ENCODE measurements at regions not wholly inside any gene's neighbourhood (a gene's known extent, or its start where the extent isn't known, plus 50 kb on each side); places are given as distances from the start of the nearest gene placed in this dataset.
A peak's percentile ranks its signal among the peaks of the same experiment; 100 is the strongest.

DNA sequence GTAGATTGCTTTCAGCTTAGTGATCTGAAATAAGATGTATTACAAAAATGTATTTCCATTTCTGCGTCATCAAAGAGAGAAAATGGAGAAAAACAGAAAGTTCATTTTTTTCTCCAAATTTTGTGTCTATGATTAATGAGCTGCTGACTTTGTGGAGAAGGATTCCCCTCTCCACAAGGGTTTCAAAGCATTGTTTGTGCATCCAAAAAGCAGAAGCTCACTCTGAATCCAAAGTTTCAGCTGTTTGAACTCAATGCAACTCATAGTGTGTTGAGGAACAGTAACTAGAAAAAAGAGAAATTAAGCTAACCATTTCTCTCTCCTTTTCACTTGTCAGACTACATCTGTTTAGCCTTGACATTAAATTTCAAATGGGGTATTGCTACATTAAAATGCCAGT, 62.9 kb upstream of the SLC7A11 start:
- TF ChIP-seq, protein P1, sequence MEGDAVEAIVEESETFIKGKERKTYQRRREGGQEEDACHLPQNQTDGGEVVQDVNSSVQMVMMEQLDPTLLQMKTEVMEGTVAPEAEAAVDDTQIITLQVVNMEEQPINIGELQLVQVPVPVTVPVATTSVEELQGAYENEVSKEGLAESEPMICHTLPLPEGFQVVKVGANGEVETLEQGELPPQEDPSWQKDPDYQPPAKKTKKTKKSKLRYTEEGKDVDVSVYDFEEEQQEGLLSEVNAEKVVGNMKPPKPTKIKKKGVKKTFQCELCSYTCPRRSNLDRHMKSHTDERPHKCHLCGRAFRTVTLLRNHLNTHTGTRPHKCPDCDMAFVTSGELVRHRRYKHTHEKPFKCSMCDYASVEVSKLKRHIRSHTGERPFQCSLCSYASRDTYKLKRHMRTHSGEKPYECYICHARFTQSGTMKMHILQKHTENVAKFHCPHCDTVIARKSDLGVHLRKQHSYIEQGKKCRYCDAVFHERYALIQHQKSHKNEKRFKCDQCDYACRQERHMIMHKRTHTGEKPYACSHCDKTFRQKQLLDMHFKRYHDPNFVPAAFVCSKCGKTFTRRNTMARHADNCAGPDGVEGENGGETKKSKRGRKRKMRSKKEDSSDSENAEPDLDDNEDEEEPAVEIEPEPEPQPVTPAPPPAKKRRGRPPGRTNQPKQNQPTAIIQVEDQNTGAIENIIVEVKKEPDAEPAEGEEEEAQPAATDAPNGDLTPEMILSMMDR (IDR thresholded peaks at IDR 0.05): no peak
- no peak for DNase-seq
- intact Hi-C loops (cut with DNase I): no loop called here
- peaks cover 0 to 4% of the 10 kb centered on the region in 2 donors for H3K4me1 ChIP-seq
- no peaks in the 10 kb centered on the region for H3K36me3 ChIP-seq
- ATAC-seq: no peak
- H3K27ac ChIP-seq: no peak overlapping the region
- H3K9me3 ChIP-seq: no peaks in the 10 kb centered on the region
- H3K27me3 ChIP-seq: no peaks in the 10 kb centered on the region
- no peak overlapping the region for H3K4me3 ChIP-seq

DNA sequence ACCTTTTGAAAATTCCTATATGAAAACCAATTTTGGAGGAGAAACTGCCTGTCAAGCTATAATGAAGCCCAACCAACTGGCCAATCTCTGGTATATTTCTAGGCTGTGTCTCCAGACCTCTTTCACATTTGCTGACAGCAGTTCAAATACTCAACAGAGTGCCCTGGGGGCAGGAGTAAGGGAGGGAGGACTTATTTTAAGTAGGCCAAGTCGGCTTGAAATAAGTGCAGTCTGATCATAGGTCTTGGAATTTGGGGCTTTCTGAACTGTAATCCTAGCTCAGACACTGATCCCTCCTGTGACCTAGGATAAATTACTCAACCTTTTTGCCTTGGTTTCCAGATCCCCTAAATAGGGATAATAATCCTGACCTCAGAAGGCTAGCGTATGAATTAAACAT, 59.4 kb upstream of the SLC7A11 start:
- no peak for DNase-seq
- intact Hi-C loops (cut with DNase I): no loop called here
- Histone ChIP-seq H3K9me3 (no peaks in the 10 kb centered on the region), H3K4me1 (no peaks in the 10 kb centered on the region), H3K27ac (no peak overlapping the region), H3K27me3 (no peaks in the 10 kb centered on the region), H3K4me3 (no peak overlapping the region), H3K36me3 (no peaks in the 10 kb centered on the region)
- no peak for ATAC-seq
- TF ChIP-seq, protein P1 (IDR thresholded peaks at IDR 0.05): no peak

DNA sequence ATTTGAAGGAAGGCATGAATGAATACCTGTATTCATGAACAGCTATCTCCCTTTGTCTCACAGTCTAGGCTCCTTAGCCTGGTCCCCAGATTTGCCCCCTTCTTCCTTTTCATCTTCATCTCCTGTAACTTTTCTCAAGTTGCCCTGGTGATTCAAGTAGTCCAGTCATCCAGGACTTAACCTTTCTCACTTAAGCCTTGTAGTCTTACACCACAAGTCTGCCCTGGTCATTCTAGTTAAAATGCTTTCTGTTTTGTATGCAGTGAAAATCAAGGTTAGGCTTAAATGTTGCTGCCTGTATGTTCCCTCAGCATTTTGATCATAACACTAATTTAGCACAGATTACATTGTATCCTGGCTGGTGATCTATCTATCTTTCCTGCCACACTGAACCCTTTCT, 58.5 kb upstream of the SLC7A11 start:
- Histone ChIP-seq H3K27ac (no peak overlapping the region), H3K4me1 (no peaks in the 10 kb centered on the region), H3K27me3 (no peaks in the 10 kb centered on the region), H3K36me3 (no peaks in the 10 kb centered on the region), H3K9me3 (no peaks in the 10 kb centered on the region), H3K4me3 (no peak overlapping the region)
- no peak for ATAC-seq
- DNase-seq: no peak
- intact Hi-C loops (cut with DNase I): no loop called here
- TF ChIP-seq, protein P1 (IDR thresholded peaks at IDR 0.05): no peak

DNA sequence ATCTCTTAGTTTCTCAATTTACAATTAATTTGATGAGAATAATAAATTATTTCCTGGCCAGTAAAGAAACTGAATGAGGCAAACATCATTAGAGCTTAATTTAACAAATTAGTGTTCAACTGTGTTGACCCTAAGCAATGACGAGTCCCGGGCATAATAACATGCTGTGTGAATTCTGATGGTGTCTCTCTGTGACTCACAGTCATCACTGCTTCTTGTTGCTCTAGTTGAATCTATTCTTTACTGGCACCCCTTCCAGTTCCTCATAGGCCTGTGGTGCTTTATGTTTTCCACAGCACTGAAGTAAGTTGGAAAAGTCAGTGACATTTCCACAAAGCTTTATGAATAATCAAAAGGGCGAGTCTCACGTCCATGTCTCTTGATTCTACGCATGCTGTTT, 57.7 kb upstream of the SLC7A11 start:
- intact Hi-C loops (cut with DNase I): no loop called here
- Histone ChIP-seq H3K9me3 (no peaks in the 10 kb centered on the region), H3K27ac (no peak overlapping the region), H3K27me3 (no peaks in the 10 kb centered on the region), H3K4me1 (no peaks in the 10 kb centered on the region), H3K36me3 (no peaks in the 10 kb centered on the region), H3K4me3 (no peak overlapping the region)
- ATAC-seq: no peak
- DNase-seq: no peak
- TF ChIP-seq, protein P1 (IDR thresholded peaks at IDR 0.05): no peak

DNA sequence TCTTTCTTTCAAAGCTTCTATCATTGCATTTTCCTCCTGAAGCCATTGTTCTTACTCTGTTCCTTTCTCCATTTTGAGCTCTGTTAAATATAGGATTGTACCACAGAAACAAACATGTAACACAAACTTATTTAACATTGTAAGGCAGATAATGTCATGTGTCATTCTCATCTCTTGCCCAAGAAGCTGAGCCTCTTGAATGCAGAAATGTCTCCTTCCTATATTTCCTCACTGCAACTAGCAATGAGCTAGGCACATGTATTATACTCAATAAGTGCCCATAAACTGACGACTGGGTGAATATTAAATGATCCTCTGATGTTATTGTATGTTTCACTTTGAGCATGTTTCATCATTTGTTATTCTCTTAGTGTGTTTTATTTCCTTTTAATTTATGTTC, 56.7 kb upstream of the SLC7A11 start:
- no peaks in the 10 kb centered on the region for H3K36me3 ChIP-seq

More for the DNA sequence above, 56.7 kb upstream of the SLC7A11 start:
- TF ChIP-seq, protein P1 (IDR thresholded peaks at IDR 0.05): no peak
- intact Hi-C loops (cut with DNase I): no loop called here
- H3K4me1 ChIP-seq: no peaks in the 10 kb centered on the region
- DNase-seq: no peak
- H3K9me3 ChIP-seq: no peaks in the 10 kb centered on the region
- H3K27ac ChIP-seq: peak overlapping the region in 1 of 2 donors; percentile 61
- ATAC-seq: no peak
- H3K4me3 ChIP-seq: no peak overlapping the region
- no peaks in the 10 kb centered on the region for H3K27me3 ChIP-seq

Measured in left lung (tissue), 4 donors.